Right renal cortex interstitium (tissue), 3 donors: ENCODE measurements at regions not wholly inside any gene's neighbourhood (a gene's known extent, or its start where the extent isn't known, plus 50 kb on each side); places are given as distances from the start of the nearest gene placed in this dataset.
"Not testable (repeated sequence)": the region's sequence is repeated elsewhere in the genome, so short reads cannot be mapped to it uniquely, and the experiment has no call there.

Experiments used
- DNase-seq, 3 donors: peaks; one replicate each; pipeline ENCODE4 v3.0.0-alpha.2; 2013; ENCODE audit warnings: low read depth in 3 of 3, low spot score in 2 of 3

DNA sequence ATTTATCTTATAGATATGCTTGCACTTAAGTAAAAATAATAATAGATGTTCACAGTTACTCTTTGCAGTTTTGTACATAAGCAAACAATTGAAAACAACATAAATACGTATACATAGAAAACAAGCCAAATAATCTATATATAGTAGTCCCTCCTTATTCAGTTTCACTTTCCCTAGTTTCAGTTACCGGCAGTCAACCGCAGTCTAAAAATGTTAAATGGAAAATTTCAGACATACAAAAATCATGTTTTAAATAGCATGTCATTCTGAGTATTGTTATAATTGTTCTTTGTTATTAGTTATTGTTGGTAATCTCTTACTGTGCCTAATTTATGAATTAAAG, 262.0 kb downstream of the CGGBP1 start:
- DNase-seq: no peak

DNA sequence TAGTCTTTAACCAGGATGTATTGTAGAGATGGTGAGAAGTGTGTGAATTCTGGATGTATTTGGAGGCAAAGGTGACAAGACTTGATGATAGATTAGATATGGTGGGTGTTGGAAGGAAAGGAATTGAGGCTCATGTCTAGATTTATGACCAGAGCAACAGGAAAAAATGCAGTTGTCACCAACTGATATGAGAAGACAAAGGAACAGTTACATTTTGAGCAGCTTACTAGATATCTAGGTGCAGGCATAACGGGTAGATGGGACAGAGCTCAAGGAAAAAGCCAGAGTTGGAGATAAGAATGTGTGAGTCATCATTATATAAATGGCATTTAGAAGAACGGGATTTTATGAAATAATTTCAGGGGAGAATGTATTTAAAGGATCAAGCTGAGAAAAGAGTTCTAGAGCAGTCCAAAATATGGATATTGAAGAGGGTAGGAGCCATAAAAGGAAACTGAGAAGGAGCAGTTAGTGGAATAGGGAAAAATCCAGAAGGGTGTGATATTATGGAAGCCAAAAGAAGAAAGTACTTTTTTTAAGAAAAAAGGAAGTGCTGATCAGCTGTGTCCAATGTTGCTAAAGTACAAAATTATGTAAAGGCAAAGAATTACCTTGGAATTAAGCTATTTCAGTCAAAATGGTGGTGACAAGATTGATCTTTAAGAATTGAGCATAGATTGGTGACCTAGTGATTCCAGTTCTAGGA, 262.5 kb downstream of the CGGBP1 start:
- no peak for DNase-seq

DNA sequence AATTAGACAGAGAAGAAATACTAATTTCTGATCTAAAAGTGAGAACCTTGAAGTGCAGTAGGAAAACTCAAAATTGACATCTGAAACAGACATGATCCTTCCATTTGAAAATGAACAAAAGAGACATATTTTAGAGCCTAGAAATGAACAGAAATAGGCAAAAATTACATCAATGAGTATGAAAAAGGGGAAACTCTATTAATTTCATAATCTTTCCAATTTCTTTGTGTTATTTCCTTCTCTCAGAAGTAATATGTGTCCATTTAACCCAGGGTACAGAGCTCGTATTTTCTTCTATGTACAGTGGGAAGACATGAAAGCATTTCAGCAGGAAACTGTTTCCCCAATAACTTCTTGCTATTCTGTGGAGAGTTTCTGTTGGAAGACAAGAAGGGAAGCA, 263.1 kb downstream of the CGGBP1 start:
- DNase-seq: no peak

- DNase-seq: peak in 1 of 3 donors; percentile 2
Observed at GRCh38 chr3:87793337-87793877, 265.4 kb downstream of the CGGBP1 start.

DNA sequence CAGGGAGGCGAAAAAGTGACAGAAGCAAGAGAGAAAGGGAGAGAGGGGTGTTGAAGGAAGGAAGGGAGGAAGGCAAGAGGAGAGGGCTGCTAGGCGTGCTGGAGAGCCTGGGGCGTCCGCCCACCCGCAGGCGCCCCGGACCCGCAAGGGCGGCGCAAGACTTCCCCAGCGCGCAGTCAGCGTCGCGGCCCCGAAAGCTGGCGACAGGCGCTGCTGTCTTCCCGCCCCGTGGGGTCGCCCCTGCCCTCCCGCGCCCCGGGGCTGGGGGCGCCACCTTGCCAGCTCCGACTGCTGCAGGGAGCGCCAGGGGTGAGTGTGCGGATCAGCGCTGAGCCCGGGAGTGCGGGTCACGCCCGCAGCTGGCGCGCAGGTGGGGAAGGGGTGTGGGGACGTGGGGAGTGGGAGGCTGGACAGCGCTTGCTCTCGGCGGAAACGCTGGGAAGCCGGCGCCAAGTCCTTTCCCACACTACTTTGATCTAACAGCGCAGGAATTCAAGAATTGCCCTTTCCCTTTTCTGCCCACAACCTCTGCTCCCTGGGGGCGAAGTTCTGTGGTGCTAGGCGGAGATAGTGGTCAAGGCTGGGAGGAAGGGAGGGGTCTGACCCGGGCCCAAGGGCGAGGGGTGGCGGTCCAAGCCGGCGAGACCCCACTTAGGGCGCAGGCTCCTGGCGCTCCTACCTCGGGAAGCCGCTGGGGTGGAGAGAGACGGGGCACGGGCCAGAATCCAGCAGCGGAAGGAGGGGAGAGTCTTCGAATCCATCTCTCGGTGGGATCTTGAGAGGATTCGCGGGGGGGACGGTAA, 266.1 kb downstream of the CGGBP1 start, which contains the start of gene HTR1F:
Gene HTR1F (plus strand): TSS at position 173 of the 803 bp plus-strand sequence.
- DNase-seq: peak in 2 of 3 donors; percentile 17 to 33

DNA sequence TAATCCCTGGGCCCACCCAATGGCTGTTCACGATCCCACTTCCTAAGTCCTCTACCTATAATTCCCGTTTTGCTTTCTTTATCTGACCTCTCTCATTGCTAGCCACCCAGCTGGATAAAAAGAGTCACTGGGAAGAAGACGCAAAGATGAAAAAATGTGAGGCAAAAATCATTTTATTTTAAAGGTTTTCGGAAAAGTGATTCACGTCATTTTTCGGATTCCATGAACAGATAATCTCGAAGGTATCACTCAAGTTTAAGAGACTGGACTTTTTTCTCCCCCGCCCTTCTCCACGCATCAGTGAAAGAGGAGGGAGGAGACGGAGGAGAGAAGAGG, 266.6 kb downstream of the CGGBP1 start:
- DNase-seq: peak in 1 of 3 donors; percentile 3

DNA sequence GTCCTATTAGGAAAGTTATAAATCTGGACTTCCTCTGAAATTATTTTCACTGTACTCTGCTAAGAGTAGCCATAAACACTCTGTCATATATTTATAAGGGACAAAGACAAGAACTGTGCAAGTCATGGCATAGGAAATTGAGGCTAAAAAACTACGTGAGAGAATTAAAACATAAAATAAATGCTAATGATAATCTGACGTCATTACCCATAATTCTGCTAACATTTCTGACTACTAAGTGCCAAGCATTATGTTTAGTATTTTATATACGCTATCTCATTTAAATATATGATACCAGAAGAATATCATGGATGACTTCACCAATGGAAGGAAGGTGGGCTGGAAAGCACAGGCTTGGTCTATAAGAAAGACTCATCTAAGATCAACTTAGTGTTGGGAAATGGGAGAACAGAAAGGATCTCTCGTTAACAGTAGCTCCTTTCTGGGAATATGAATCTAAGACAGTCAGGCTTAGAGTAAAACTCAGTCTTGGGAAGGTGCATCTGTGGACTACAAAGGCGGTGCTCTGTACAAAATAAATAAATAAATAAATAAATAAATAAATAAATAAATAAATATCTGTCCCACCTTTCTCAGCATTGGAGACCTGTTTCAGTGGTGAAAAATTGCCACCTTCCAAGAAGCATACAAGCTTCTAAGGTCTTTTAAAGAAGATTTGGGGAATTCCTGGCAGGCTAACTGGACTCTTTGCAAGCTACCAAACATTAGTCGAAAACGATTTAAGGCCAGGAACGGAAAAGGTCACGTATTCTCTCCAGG, 267.4 kb downstream of the CGGBP1 start:
- no peak for DNase-seq

DNA sequence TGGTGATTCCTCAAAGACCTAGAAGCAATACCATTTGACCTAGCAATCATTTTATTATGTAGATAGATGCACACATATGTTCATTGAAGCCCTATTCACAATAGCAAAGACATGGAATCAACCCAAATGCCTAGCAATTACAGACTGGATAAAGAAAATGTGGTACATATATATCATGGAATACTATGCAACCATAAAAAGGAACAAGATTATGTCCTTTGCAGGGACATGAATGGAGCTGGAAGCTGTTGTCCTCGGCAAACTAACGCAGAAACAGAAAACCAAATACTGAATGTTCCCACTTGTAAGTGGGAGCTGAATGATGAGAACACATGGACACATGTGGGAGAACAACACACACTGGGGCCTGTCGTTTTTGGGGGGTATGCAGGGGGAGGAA, 269.8 kb downstream of the CGGBP1 start:
- not testable (repeated sequence) for DNase-seq

GRCh38 chr3:87788516-87788915, 270.3 kb downstream of the CGGBP1 start:
- no peak for DNase-seq

DNA sequence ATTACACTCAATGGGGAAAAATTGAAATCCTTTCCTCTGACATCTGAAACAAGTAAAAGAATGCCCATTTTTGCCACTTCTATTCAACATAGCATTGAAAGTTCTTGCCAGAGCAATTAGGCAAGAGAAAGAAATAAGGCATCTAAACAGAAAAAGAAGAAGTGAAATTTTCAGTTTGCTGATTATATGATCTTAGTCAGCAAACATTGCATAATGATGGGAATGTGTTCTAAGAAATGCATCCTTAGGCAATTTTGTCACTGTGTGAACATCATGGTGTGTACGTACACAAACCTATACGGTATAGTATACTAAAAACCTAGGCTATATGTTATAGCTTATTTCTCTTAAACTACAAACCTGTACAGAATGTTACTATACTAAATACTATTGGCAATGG, 278.0 kb downstream of the CGGBP1 start:
- no peak for DNase-seq

GRCh38 chr3:87778876-87779275, 279.9 kb downstream of the CGGBP1 start:
- no peak for DNase-seq

DNA sequence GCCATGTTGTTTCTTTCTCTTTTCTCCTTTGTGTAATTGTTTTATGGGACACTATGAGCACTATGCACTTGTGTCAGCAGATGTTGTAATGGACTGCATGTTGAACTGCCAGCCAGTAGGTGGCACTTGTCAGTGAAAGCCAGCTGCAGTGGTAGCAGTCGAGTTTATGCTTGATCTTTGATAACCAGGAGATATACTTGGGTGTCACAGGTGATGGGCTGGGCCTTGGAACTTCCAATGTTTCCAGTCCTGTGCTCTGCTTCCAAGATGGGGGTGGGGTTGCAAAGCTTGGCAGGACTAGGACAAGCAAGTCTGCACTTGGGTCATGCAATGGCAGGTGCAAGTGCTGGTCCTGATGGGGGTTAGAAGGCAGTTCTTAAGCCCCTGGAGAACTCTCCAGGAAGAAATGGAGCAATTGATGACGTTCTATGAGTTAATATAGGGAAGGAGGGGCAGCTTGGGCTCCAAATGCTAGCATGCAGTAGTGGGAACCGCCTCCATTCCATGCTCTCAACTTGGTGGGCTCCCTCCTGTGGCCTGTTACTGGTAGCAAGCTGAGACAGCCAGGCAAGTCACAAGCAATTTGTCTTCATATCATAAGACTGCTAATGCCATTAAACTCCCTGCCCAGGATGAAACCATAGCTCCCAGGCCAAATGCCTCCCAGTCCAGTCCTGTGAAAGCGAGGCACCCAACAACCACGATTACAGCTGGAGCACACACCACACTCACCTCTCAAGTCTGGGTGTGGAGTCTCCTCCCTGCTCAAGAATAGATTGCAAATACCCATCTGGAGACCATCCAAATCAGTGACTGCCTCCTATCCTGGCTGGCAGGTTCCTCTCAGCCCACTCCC, 287.2 kb downstream of the CGGBP1 start:
- no peak for DNase-seq

- no peak for DNase-seq
Observed at GRCh38 chr3:87766721-87767120, 292.1 kb downstream of the CGGBP1 start.

- DNase-seq: no peak
Observed at GRCh38 chr3:87765256-87765655, 293.5 kb downstream of the CGGBP1 start.

GRCh38 chr3:87761795-87762194, 297.0 kb downstream of the CGGBP1 start:
- DNase-seq: no peak

- DNase-seq: no peak
Observed at GRCh38 chr3:87761341-87761740, 297.5 kb downstream of the CGGBP1 start.

DNA sequence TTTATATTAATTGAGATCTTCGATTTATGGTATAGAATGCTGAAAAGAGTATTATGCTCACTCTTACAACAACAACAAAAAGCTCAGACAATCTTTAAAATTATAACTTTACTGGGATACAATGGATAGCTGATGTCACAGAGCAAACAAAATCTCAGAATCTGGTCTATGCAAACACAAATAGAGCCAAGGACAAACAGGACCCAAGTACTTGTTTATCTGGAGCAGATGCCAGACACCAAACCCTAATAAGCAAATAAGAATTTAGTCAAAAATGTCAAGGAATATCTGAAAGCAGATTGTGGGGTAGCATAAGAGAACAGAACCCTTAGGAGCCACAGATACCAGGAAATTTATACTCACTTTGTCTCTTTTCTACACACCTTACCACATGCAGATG, 302.2 kb downstream of the CGGBP1 start:
- DNase-seq: no peak

DNA sequence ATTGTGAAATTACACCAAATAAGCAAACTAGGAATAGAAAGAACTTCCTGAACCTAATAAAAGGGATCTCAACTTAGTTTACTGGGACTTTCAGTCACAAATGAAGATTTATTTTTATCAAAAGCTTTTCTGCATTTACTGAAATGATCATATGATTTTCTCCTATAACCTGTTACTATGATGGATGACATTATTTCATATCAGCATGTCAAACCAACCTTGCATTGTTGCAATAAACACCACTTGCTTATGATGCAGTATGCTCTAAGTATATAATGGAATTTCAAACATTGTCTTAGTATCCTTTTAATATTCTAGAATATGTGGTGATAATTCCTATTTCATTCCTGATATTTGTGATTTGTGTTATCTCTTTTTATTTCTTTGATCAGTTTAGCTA, 303.0 kb downstream of the CGGBP1 start:
- no peak for DNase-seq

- no peak for DNase-seq
Observed at GRCh38 chr3:87742250-87742649, 316.6 kb downstream of the CGGBP1 start.

DNA sequence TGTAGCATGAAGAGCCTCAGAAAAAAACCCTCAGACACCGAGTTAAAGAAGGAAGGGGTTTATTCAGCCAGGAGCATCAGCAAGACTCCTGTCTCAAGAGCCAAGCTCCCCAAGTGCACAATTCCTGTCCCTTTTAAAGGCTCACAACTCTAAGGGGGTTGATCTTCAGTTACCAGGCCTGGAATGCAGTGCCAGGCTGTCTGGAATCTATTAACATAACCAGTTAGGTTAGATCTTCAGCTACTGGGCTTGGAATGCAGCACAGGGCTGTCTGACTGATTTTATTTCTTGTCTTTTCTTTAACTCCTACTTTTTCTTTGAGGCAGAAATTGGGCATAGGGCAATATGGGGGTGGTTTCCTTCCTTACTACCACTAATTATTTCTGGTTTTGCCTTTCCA, 317.9 kb downstream of the CGGBP1 start:
- not testable (repeated sequence) for DNase-seq
